22Rv1 (cell line): ENCODE measurements at regions not wholly inside any gene's neighbourhood (a gene's known extent, or its start where the extent isn't known, plus 50 kb on each side); places are given as distances from the start of the nearest gene placed in this dataset.

Source experiments
- CTCF ChIP-seq: fragments of 450-650 bp; IDR thresholded peaks from 2 replicates; pipeline ENCODE4 v1.5.1; 2017; ENCODE audit warnings: mild to moderate bottlenecking
- ZFX ChIP-seq: fragments of 450-650 bp; IDR thresholded peaks from 2 replicates; pipeline ENCODE4 v1.6.1; 2017; ENCODE audit warnings: antibody characterized with exemption, borderline replicate concordance

GRCh38 chr4:59068722-59069418 is 1958.7 kb upstream of the IGFBP7 start:
- TF ChIP-seq CTCF: no peak
- TF ChIP-seq ZFX: no peak
